Activated B cell treated with CpG ODN at 0.5 μM for 24 hours (primary cell): ENCODE measurements at regions not wholly inside any gene's neighbourhood (a gene's known extent, or its start where the extent isn't known, plus 50 kb on each side); places are given as distances from the start of the nearest gene placed in this dataset.

Experiments
- ATAC-seq: fragments of 200-7000 bp; cut with Tn5 transposase; one replicate; pipeline ENCODE4 v1.10.0; 2021; ENCODE audit warnings: low read depth, mild to moderate bottlenecking, moderate library complexity
- CTCF ChIA-PET: fragments of 350-600 bp; sonication (Branson Sonifier 250); formaldehyde crosslinking; loops from one replicate; lab custom pipeline; 2021; ENCODE audit warnings: antibody characterized with exemption; lab: Charles Lee
- POLR2A ChIA-PET: fragments of 350-600 bp; sonication (Branson Sonifier 250); formaldehyde crosslinking; loops from one replicate; lab custom pipeline; 2021; ENCODE audit warnings: antibody characterized with exemption; lab: Charles Lee
- DNase-seq: peaks from one replicate; pipeline ENCODE4 v3.0.0; 2022
- H3K27ac Mint-ChIP-seq: one replicate; pipeline ENCODE4 v1.8.0; 2020; ENCODE audit warnings: mixed read lengths
- H3K27me3 Mint-ChIP-seq: one replicate; pipeline ENCODE4 v1.8.0; 2021; ENCODE audit warnings: mixed read lengths
- H3K36me3 Mint-ChIP-seq: one replicate; pipeline ENCODE4 v1.8.0; 2021; ENCODE audit warnings: low read depth, mixed read lengths
- H3K4me1 Mint-ChIP-seq: one replicate; pipeline ENCODE4 v1.8.0; 2021; ENCODE audit warnings: mixed read lengths
- H3K4me3 Mint-ChIP-seq: one replicate; pipeline ENCODE4 v1.8.0; 2020; ENCODE audit warnings: mild to moderate bottlenecking, mixed read lengths
- H3K9me3 Mint-ChIP-seq: one replicate; pipeline ENCODE4 v1.8.0; 2020; ENCODE audit warnings: mixed read lengths
- intact Hi-C: fragments of 100-400 bp; cut with micrococcal nuclease; formaldehyde crosslinking; loops from one replicate; pipeline ENCODE4 v1.15.1; 2024
- TF ChIP-seq, protein P1 (sequence below): fragments of 200-600 bp; IDR thresholded peaks from one replicate; pipeline ENCODE4 v1.8.0; 2022; ENCODE audit warnings: antibody characterized with exemption, mild to moderate bottlenecking

DNA sequence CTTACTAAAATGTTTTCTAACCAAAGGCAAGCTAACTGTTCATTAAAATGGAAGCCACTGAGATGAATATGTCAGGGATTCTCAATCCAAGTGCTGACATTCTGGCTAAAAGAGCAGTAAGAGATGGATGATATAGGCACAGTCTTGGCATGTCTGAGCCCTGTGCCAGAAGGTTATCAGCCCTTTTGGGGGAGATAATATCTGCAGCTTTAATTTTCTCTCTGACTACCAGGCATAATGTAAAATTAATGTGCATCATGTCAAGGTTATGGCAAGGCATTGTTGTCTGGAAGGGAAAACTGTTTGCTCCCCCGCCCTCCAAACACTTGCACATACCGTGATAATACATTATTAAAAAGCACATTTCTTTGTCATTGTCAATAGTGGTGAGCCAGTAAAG is 609.8 kb downstream of the ZNF608 start:
- no peak overlapping the region for H3K27ac Mint-ChIP-seq
- H3K4me1 Mint-ChIP-seq: no peaks in the 10 kb centered on the region
- no peak overlapping the region for H3K4me3 Mint-ChIP-seq
- ChIA-PET POLR2A (no interaction called here), CTCF (no interaction called here)
- TF ChIP-seq, protein P1, sequence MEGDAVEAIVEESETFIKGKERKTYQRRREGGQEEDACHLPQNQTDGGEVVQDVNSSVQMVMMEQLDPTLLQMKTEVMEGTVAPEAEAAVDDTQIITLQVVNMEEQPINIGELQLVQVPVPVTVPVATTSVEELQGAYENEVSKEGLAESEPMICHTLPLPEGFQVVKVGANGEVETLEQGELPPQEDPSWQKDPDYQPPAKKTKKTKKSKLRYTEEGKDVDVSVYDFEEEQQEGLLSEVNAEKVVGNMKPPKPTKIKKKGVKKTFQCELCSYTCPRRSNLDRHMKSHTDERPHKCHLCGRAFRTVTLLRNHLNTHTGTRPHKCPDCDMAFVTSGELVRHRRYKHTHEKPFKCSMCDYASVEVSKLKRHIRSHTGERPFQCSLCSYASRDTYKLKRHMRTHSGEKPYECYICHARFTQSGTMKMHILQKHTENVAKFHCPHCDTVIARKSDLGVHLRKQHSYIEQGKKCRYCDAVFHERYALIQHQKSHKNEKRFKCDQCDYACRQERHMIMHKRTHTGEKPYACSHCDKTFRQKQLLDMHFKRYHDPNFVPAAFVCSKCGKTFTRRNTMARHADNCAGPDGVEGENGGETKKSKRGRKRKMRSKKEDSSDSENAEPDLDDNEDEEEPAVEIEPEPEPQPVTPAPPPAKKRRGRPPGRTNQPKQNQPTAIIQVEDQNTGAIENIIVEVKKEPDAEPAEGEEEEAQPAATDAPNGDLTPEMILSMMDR: no peak
- ATAC-seq (no peak), DNase-seq (no peak)
- no peaks in the 10 kb centered on the region for H3K36me3 Mint-ChIP-seq
- H3K9me3 Mint-ChIP-seq: peaks cover 4% of the 10 kb centered on the region
- intact Hi-C loops: no loop called here
- H3K27me3 Mint-ChIP-seq: no peaks in the 10 kb centered on the region

DNA sequence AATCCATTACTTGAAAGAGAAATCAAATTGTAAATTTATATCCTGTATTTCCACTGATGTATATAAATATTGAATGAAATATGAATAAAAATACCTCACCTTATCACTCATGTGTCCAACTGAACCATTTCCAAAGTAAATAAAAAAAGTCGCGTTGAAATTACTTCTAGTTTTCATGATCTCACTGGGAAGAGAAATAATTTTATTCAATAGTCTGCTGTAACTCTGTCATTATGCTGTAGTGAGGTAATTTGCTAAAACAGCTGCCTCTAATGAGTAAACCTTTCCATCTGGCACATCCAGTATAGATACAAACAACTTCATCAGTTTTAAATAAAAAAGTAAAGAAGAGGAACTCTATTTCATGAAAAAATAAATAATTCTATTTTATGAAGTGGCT is 611.5 kb downstream of the ZNF608 start:
- CTCF ChIA-PET: no interaction called here
- Mint-ChIP-seq H3K27ac (no peak overlapping the region), H3K9me3 (peaks cover 2% of the 10 kb centered on the region), H3K36me3 (no peaks in the 10 kb centered on the region), H3K27me3 (no peaks in the 10 kb centered on the region), H3K4me3 (no peak overlapping the region), H3K4me1 (no peaks in the 10 kb centered on the region)
- ATAC-seq (no peak), DNase-seq (no peak)
- TF ChIP-seq, protein P1: no peak
- POLR2A ChIA-PET: no interaction called here
- intact Hi-C loops: no loop called here

DNA sequence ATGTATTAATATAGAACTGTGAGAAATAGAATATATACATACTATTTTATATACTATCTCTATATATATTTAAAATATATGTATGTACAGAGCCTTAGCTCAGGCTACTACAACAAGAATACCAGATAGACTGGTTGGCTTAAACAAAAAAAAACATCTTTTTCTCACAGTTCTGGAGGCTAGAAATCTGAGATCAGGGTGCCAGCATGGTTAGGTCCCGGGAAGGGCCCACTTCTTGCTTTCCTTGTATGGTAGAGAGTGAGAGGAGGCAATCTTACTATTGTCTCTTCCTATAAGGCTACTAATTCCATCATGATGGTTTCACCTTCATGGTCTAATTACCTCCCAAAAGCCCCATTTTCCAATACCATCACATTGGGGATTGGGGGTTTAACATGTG is 613.0 kb downstream of the ZNF608 start:
- no peak for DNase-seq
- Mint-ChIP-seq H3K27me3 (no peaks in the 10 kb centered on the region), H3K36me3 (no peaks in the 10 kb centered on the region), H3K4me3 (no peak overlapping the region), H3K9me3 (peaks cover 2% of the 10 kb centered on the region), H3K4me1 (no peaks in the 10 kb centered on the region), H3K27ac (no peak overlapping the region)
- POLR2A ChIA-PET: no interaction called here
- TF ChIP-seq, protein P1: no peak
- intact Hi-C loops: no loop called here
- no peak for ATAC-seq
- CTCF ChIA-PET: no interaction called here

DNA sequence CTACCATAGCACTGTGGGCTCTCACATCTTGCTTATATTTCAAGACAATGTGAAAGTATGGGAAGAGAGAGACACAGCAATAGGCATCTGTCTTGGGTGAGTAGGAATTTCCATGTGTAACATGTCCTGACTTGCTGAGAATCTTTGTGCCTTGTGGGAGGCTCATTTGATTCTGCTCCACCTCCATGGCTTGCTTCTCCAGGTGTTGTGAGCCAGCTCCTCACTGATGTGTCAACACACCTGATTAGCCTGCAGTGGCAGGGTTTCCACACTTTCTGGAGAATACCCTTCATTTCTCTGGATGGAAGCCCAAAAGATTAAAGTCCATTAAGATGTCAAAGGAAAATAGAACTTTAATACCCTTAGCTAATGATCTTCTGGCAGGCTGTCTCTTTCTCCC is 613.6 kb downstream of the ZNF608 start:
- no peak for ATAC-seq
- H3K27me3 Mint-ChIP-seq: no peaks in the 10 kb centered on the region
- H3K4me3 Mint-ChIP-seq: no peak overlapping the region
- POLR2A ChIA-PET: no interaction called here
- TF ChIP-seq, protein P1: no peak
- H3K27ac Mint-ChIP-seq: no peak overlapping the region
- no peak for DNase-seq
- CTCF ChIA-PET: no interaction called here
- no peaks in the 10 kb centered on the region for H3K9me3 Mint-ChIP-seq
- H3K4me1 Mint-ChIP-seq: no peaks in the 10 kb centered on the region
- intact Hi-C loops: no loop called here
- H3K36me3 Mint-ChIP-seq: no peaks in the 10 kb centered on the region

DNA sequence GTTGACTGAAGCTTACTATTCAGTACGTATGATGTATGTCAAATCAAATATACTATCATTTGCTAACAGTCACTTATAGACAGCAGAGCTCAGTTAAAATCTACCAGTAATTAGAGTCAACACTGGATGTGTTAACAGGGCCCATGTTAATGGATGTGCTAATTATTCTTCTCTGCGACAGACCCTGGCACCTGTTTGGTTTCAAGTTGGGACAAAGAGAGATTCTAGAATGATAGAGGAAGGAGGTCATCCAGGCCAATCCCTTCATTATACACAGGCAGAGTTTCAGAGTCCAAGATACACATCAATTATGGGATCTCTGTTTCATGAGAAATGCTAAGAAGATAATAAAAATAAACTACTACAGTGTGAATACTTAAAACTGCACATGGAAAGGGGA is 615.0 kb downstream of the ZNF608 start:
- Mint-ChIP-seq H3K27ac (no peak overlapping the region), H3K36me3 (no peaks in the 10 kb centered on the region), H3K4me1 (peaks cover 9% of the 10 kb centered on the region), H3K4me3 (no peak overlapping the region), H3K27me3 (no peaks in the 10 kb centered on the region), H3K9me3 (no peaks in the 10 kb centered on the region)
- ATAC-seq: no peak
- intact Hi-C loops: no loop called here
- no peak for DNase-seq
- TF ChIP-seq, protein P1: no peak
- CTCF ChIA-PET: no interaction called here
- POLR2A ChIA-PET: no interaction called here
